IPS-20b (cell line): ENCODE measurements at regions not wholly inside any gene's neighbourhood (a gene's known extent, or its start where the extent isn't known, plus 50 kb on each side); places are given as distances from the start of the nearest gene placed in this dataset.
"Not testable (repeated sequence)": the region's sequence is repeated elsewhere in the genome, so short reads cannot be mapped to it uniquely, and the experiment has no call there.

Source experiments
- H3K27ac ChIP-seq: one replicate; pipeline ENCODE4 v1.5.1; 2013; ENCODE audit warnings: low read length
- H3K27me3 ChIP-seq: 2 replicates; pipeline ENCODE4 v1.6.1; 2013; ENCODE audit warnings: mild to moderate bottlenecking, low read length, inconsistent platforms; ENCODE audit not compliant: insufficient read depth
- H3K36me3 ChIP-seq: 2 replicates; pipeline ENCODE4 v1.6.1; 2013; ENCODE audit warnings: low read depth, mild to moderate bottlenecking, inconsistent platforms, low read length, moderate library complexity; ENCODE audit not compliant: insufficient read depth
- H3K4me1 ChIP-seq: 2 replicates; pipeline ENCODE4 v1.6.1; 2013; ENCODE audit warnings: mild to moderate bottlenecking, control low read depth, inconsistent platforms, low read length, moderate library complexity; ENCODE audit not compliant: insufficient read depth
- H3K4me3 ChIP-seq: 2 replicates; pipeline ENCODE4 v1.5.1; 2013; ENCODE audit warnings: mild to moderate bottlenecking, low read length, inconsistent platforms
- H3K9ac ChIP-seq: 2 replicates; pipeline ENCODE4 v1.6.1; 2013; ENCODE audit warnings: low read depth, mild to moderate bottlenecking, inconsistent platforms, low read length, moderate library complexity
- H3K9me3 ChIP-seq: 2 replicates; pipeline ENCODE4 v1.6.1; 2013; ENCODE audit warnings: mild to moderate bottlenecking, low read depth, low read length, inconsistent platforms; ENCODE audit not compliant: insufficient read depth

GRCh38 chr5:99460701-99461100 lies 531.9 kb upstream of the CHD1 start:
- Histone ChIP-seq H3K9ac (no peak overlapping the region), H3K27me3 (no peaks in the 10 kb centered on the region), H3K4me1 (no peaks in the 10 kb centered on the region), H3K9me3 (no peaks in the 10 kb centered on the region), H3K27ac (no peak overlapping the region), H3K4me3 (no peak overlapping the region), H3K36me3 (no peaks in the 10 kb centered on the region)

- Histone ChIP-seq H3K9me3 (no peaks in the 10 kb centered on the region), H3K27me3 (no peaks in the 10 kb centered on the region), H3K36me3 (no peaks in the 10 kb centered on the region), H3K4me3 (no peak overlapping the region), H3K4me1 (no peaks in the 10 kb centered on the region), H3K9ac (no peak overlapping the region), H3K27ac (no peak overlapping the region)
These were observed 524.4 kb upstream of the CHD1 start for GRCh38 chr5:99453196-99453595.

- Histone ChIP-seq H3K27ac (no peak overlapping the region), H3K4me3 (no peak overlapping the region), H3K9me3 (no peaks in the 10 kb centered on the region), H3K27me3 (no peaks in the 10 kb centered on the region), H3K36me3 (no peaks in the 10 kb centered on the region), H3K9ac (no peak overlapping the region), H3K4me1 (no peaks in the 10 kb centered on the region)
These were observed 521.0 kb upstream of the CHD1 start for GRCh38 chr5:99449786-99450185.

GRCh38 chr5:99445805-99446204 lies 517.0 kb upstream of the CHD1 start:
- H3K27ac ChIP-seq: no peak overlapping the region
- no peak overlapping the region for H3K9ac ChIP-seq
- H3K36me3 ChIP-seq: no peaks in the 10 kb centered on the region
- no peaks in the 10 kb centered on the region for H3K9me3 ChIP-seq
- no peak overlapping the region for H3K4me3 ChIP-seq
- no peaks in the 10 kb centered on the region for H3K4me1 ChIP-seq
- no peaks in the 10 kb centered on the region for H3K27me3 ChIP-seq

- H3K27me3 ChIP-seq: no peaks in the 10 kb centered on the region
- no peaks in the 10 kb centered on the region for H3K4me1 ChIP-seq
These were observed 512.4 kb upstream of the CHD1 start for GRCh38 chr5:99441235-99441634.

GRCh38 chr5:99438619-99439018 lies 509.8 kb upstream of the CHD1 start:
- Histone ChIP-seq H3K27me3 (no peaks in the 10 kb centered on the region), H3K4me1 (no peaks in the 10 kb centered on the region), H3K27ac (no peak overlapping the region), H3K36me3 (no peaks in the 10 kb centered on the region), H3K9ac (no peak overlapping the region), H3K9me3 (no peaks in the 10 kb centered on the region), H3K4me3 (no peak overlapping the region)

More at GRCh38 chr5:99441235-99441634, 512.4 kb upstream of the CHD1 start:
- no peak overlapping the region for H3K9ac ChIP-seq
- no peak overlapping the region for H3K4me3 ChIP-seq
- no peaks in the 10 kb centered on the region for H3K9me3 ChIP-seq
- no peaks in the 10 kb centered on the region for H3K36me3 ChIP-seq
- H3K27ac ChIP-seq: no peak overlapping the region

- Histone ChIP-seq H3K4me3 (no peak overlapping the region), H3K9ac (no peak overlapping the region), H3K27me3 (no peaks in the 10 kb centered on the region), H3K9me3 (no peaks in the 10 kb centered on the region), H3K27ac (no peak overlapping the region), H3K4me1 (no peaks in the 10 kb centered on the region), H3K36me3 (no peaks in the 10 kb centered on the region)
These were observed 509.2 kb upstream of the CHD1 start for GRCh38 chr5:99437986-99438385.

- H3K4me3 ChIP-seq, H3K27ac ChIP-seq, H3K27me3 ChIP-seq, H3K9me3 ChIP-seq, H3K9ac ChIP-seq, H3K36me3 ChIP-seq, H3K4me1 ChIP-seq: not testable (repeated sequence)
These were observed 494.6 kb upstream of the CHD1 start for GRCh38 chr5:99423396-99423795.

- H3K27me3 ChIP-seq, H3K4me3 ChIP-seq, H3K27ac ChIP-seq, H3K36me3 ChIP-seq, H3K9me3 ChIP-seq, H3K4me1 ChIP-seq, H3K9ac ChIP-seq: not testable (repeated sequence)
These were observed 489.8 kb upstream of the CHD1 start for GRCh38 chr5:99418640-99419039.

- not testable (repeated sequence) for H3K4me3 ChIP-seq, H3K9me3 ChIP-seq, H3K27ac ChIP-seq, H3K36me3 ChIP-seq, H3K27me3 ChIP-seq, H3K9ac ChIP-seq, H3K4me1 ChIP-seq
These were observed 481.6 kb upstream of the CHD1 start for GRCh38 chr5:99410386-99410785.

- not testable (repeated sequence) for H3K9ac ChIP-seq, H3K27ac ChIP-seq, H3K36me3 ChIP-seq, H3K9me3 ChIP-seq, H3K27me3 ChIP-seq, H3K4me3 ChIP-seq, H3K4me1 ChIP-seq
These were observed 476.0 kb upstream of the CHD1 start for GRCh38 chr5:99404764-99405302.

- H3K4me3 ChIP-seq, H3K4me1 ChIP-seq, H3K9ac ChIP-seq, H3K27me3 ChIP-seq, H3K27ac ChIP-seq, H3K36me3 ChIP-seq, H3K9me3 ChIP-seq: not testable (repeated sequence)
These were observed 471.8 kb upstream of the CHD1 start for GRCh38 chr5:99400571-99400970.

GRCh38 chr5:99398976-99399375 lies 470.2 kb upstream of the CHD1 start:
- no peaks in the 10 kb centered on the region for H3K4me1 ChIP-seq
- H3K36me3 ChIP-seq: no peaks in the 10 kb centered on the region
- no peaks in the 10 kb centered on the region for H3K9me3 ChIP-seq
- no peak overlapping the region for H3K4me3 ChIP-seq
- H3K27ac ChIP-seq: no peak overlapping the region
- H3K27me3 ChIP-seq: no peaks in the 10 kb centered on the region
- H3K9ac ChIP-seq: no peak overlapping the region
